OCI-LY7 (cell line): ENCODE measurements at regions not wholly inside any gene's neighbourhood (a gene's known extent, or its start where the extent isn't known, plus 50 kb on each side); places are given as distances from the start of the nearest gene placed in this dataset.

Experiments
- BruUV-seq: library from RNA; stranded (reverse); fragments of 400-500 nt; replicated peaks from 2 replicates; lab custom pipeline; 2021; lab: Mats Ljungman, UMichigan
- CTCF ChIA-PET: fragments of 300-600 bp; sonication (Branson Sonifier 250); formaldehyde crosslinking; loops from one replicate; lab custom pipeline; 2022; ENCODE audit warnings: antibody characterized with exemption; ENCODE audit not compliant: unreplicated experiment; lab: Charles Lee
- POLR2A ChIA-PET: fragments of 300-600 bp; sonication (Branson Sonifier 250); formaldehyde crosslinking; loops from one replicate; lab custom pipeline; 2022; ENCODE audit warnings: antibody characterized with exemption; lab: Charles Lee
- DNase-seq: peaks from one replicate; pipeline ENCODE4 v3.0.0-alpha.2; 2015; ENCODE audit warnings: low spot score
- H2AFZ ChIP-seq: fragments of 200-600 bp; sonication (generic), shearing (Covaris generic); 2 replicates; pipeline ENCODE4 v1.6.1; 2014; ENCODE audit warnings: mild to moderate bottlenecking, antibody characterized with exemption, low read length, moderate library complexity
- H3K27ac ChIP-seq: fragments of 200-600 bp; sonication (generic); 2 replicates; pipeline ENCODE4 v1.5.1; 2014; ENCODE audit warnings: mixed run types, low read depth, mild to moderate bottlenecking, moderate library complexity, low read length, inconsistent platforms; ENCODE audit not compliant: poor library complexity, severe bottlenecking
- H3K36me3 ChIP-seq: fragments of 200-600 bp; sonication (generic); 2 replicates; pipeline ENCODE4 v1.6.1; 2014; ENCODE audit warnings: mild to moderate bottlenecking, antibody characterized with exemption, low read length, moderate library complexity, mixed read lengths; ENCODE audit not compliant: insufficient read depth
- H3K4me1 ChIP-seq: fragments of 200-600 bp; sonication (generic); 2 replicates; pipeline ENCODE4 v1.5.1; 2014; ENCODE audit warnings: mild to moderate bottlenecking, low read length; ENCODE audit not compliant: insufficient read depth, poor library complexity, severe bottlenecking
- H3K4me2 ChIP-seq: fragments of 200-600 bp; sonication (generic); 2 replicates; pipeline ENCODE4 v1.6.1; 2014; ENCODE audit warnings: mild to moderate bottlenecking, low read length
- H3K4me3 ChIP-seq: fragments of 200-600 bp; sonication (generic); 2 replicates; pipeline ENCODE4 v1.5.1; 2014; ENCODE audit warnings: mild to moderate bottlenecking, low read depth, low read length; ENCODE audit not compliant: poor library complexity, severe bottlenecking
- H3K79me2 ChIP-seq: fragments of 200-600 bp; sonication (generic); 2 replicates; pipeline ENCODE4 v1.6.1; 2016; ENCODE audit warnings: low read depth, mild to moderate bottlenecking, low read length, moderate library complexity, mixed read lengths; ENCODE audit not compliant: insufficient read depth
- H3K9me2 ChIP-seq: fragments of 200-600 bp; sonication (generic); 2 replicates; pipeline ENCODE4 v1.6.1; 2016; ENCODE audit warnings: mild to moderate bottlenecking, low read length, mixed read lengths; ENCODE audit not compliant: insufficient read depth
- H3K9me3 ChIP-seq: fragments of 200-600 bp; sonication (generic); 2 replicates; pipeline ENCODE4 v1.6.1; 2014; ENCODE audit warnings: mild to moderate bottlenecking, mixed run types, low read length, mixed read lengths
- H4K20me1 ChIP-seq: fragments of 200-600 bp; sonication (generic); 2 replicates; pipeline ENCODE4 v1.6.1; 2014; ENCODE audit warnings: mild to moderate bottlenecking, antibody characterized with exemption, low read length, moderate library complexity, mixed read lengths; ENCODE audit not compliant: insufficient read depth
- CTCF ChIP-seq: fragments of 200-600 bp; sonication (generic); conservative IDR thresholded peaks from 2 replicates; pipeline ENCODE4 v1.5.1; 2014; ENCODE audit warnings: mild to moderate bottlenecking, antibody characterized with exemption, low read length, moderate library complexity, mixed read lengths
- EZH2phosphoT487 ChIP-seq: fragments of 200-600 bp; sonication (generic); IDR thresholded peaks from 2 replicates; pipeline ENCODE4 v1.6.1; 2018; ENCODE audit warnings: low read depth, borderline replicate concordance, mild to moderate bottlenecking, mixed run types, antibody characterized with exemption, low read length, moderate library complexity, mixed read lengths
- intact Hi-C: fragments of 100-400 bp; cut with micrococcal nuclease; formaldehyde crosslinking; loops from one replicate; pipeline ENCODE4 v1.10.0; 2022; ENCODE audit not compliant: unreplicated experiment

DNA sequence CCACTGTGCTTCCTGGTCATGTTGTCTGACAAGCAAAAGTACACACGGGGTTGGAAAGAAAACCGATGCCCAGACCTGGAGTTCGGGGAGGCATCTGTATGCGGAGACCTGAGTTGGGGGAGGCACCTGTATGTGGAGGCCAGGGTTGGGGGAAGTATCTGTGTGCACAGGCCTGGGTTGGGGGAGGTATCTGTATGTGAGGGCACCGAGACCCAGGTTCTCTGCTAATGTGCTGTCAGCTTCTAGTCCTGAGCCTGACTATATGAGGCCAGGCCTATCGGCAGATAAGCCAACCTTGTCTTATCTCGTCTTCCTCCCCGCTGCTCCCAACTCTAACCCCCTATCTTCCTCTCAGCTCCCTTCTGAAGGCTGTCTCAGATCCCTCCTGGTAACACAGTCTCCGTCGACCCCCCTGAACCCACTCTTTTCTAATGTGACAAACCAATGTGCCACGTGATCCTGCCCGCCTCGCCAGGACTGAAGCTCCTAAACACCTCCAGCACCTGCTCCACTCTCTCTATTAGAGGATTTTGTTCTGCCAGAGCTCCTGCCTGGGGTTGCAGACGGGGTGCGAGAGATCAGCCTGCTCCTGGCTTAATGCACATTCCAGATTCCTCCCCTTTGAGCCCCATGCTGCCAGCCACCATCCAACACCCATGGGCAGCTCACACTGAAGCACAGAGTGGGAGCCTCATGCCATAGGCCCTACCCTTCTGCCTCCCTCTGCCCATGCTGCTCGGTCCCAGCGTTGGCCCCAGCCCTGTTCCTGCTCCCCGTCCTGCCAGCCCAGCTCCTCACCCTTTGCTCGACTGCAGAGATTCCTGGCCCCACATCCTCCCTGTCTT is 188.4 kb downstream of the SH3BP4 start:
- POLR2A ChIA-PET = no interaction called here
- intact Hi-C loops = loop anchor here (10.0 kb wide), 1 partner anchor 455 kb away; no protein-coding TSS in a partner anchor
- no peaks in the 10 kb centered on the region for H4K20me1 ChIP-seq
- no peaks in the 10 kb centered on the region for H3K4me1 ChIP-seq
- no peak overlapping the region for H3K4me3 ChIP-seq
- H2AFZ ChIP-seq = no peak overlapping the region
- H3K9me2 ChIP-seq = no peaks in the 10 kb centered on the region
- DNase-seq = no peak
- no peaks in the 10 kb centered on the region for H3K36me3 ChIP-seq
- BruUV-seq = no TSS peak
- TF ChIP-seq CTCF (no peak), EZH2phosphoT487 (no peak)
- no peaks in the 10 kb centered on the region for H3K9me3 ChIP-seq
- no peaks in the 10 kb centered on the region for H3K79me2 ChIP-seq
- H3K27ac ChIP-seq = no peak overlapping the region
- no peak overlapping the region for H3K4me2 ChIP-seq
- CTCF ChIA-PET = interaction anchor here (0.6 kb wide), 1 partner anchor 108 kb away, joined by 3 read pairs; no protein-coding TSS in a partner anchor

- POLR2A ChIA-PET = no interaction called here
Measured at GRCh38 chr2:235140801-235141081, 188.9 kb downstream of the SH3BP4 start.

More at GRCh38 chr2:235140801-235141081, 188.9 kb downstream of the SH3BP4 start:
- no peak overlapping the region for H3K4me2 ChIP-seq
- TF ChIP-seq EZH2phosphoT487 = no peak
- TF ChIP-seq CTCF = no peak
- no peaks in the 10 kb centered on the region for H3K79me2 ChIP-seq
- H3K4me1 ChIP-seq = no peaks in the 10 kb centered on the region
- no peaks in the 10 kb centered on the region for H3K36me3 ChIP-seq
- H3K27ac ChIP-seq = no peak overlapping the region
- no peak overlapping the region for H2AFZ ChIP-seq
- no peaks in the 10 kb centered on the region for H3K9me3 ChIP-seq
- DNase-seq = no peak
- H3K4me3 ChIP-seq = no peak overlapping the region
- no peaks in the 10 kb centered on the region for H4K20me1 ChIP-seq
- BruUV-seq = no TSS peak
- CTCF ChIA-PET = interaction anchor here (0.6 kb wide), 1 partner anchor 109 kb away, joined by 3 read pairs; no protein-coding TSS in a partner anchor
- no peaks in the 10 kb centered on the region for H3K9me2 ChIP-seq
- intact Hi-C loops = no loop called here
